Thymus (tissue), 11 donors: ENCODE measurements at regions not wholly inside any gene's neighbourhood (a gene's known extent, or its start where the extent isn't known, plus 50 kb on each side); places are given as distances from the start of the nearest gene placed in this dataset.

Experiments used
- DNase-seq, 9 donors: peaks; one replicate each; pipeline ENCODE4 v3.0.0-alpha.2; 2013; ENCODE audit warnings: low spot score in 9 of 9, low read depth in 6 of 9, missing footprints in 1 of 9
- H3K27ac ChIP-seq, 2 donors: one replicate each; pipeline ENCODE4 v1.5.1; 2013; ENCODE audit warnings: control low read depth in 1 of 2, low read depth in 1 of 2, low read length in 1 of 2, mild to moderate bottlenecking in 1 of 2, moderate library complexity in 1 of 2
- H3K27me3 ChIP-seq, 2 donors: one replicate each; pipeline ENCODE4 v1.5.1; 2013; ENCODE audit warnings: low read length in 1 of 2; ENCODE audit not compliant: control insufficient read depth in 2 of 2, insufficient read depth in 1 of 2
- H3K36me3 ChIP-seq, 2 donors: one replicate each; pipeline ENCODE4 v1.5.1; 2013; ENCODE audit warnings: low read length in 1 of 2, mild to moderate bottlenecking in 1 of 2, moderate library complexity in 1 of 2; ENCODE audit not compliant: control insufficient read depth in 2 of 2, insufficient read depth in 2 of 2
- H3K4me1 ChIP-seq, 2 donors: one replicate each; pipeline ENCODE4 v1.5.1; 2013; ENCODE audit warnings: low read length in 2 of 2; ENCODE audit not compliant: control insufficient read depth in 2 of 2, insufficient read depth in 2 of 2
- H3K4me3 ChIP-seq, 2 donors: one replicate each; pipeline ENCODE4 v1.5.1; 2013; ENCODE audit warnings: low read length in 2 of 2, control low read depth in 1 of 2, mild to moderate bottlenecking in 1 of 2
- H3K9me3 ChIP-seq, 2 donors: one replicate each; pipeline ENCODE4 v1.5.1; 2013; ENCODE audit warnings: low read length in 1 of 2, mild to moderate bottlenecking in 1 of 2; ENCODE audit not compliant: control insufficient read depth in 2 of 2, insufficient read depth in 1 of 2
- WGBS: extraction: QIAGEN DNeasy Blood & Tissue Kit; methylation state at CpG from one replicate; pipeline ENCODE4 v1.1.7; 2013; 5-methylcytosine and 5-hydroxymethylcytosine counted together
- donor health status: healthy.

GRCh38 chr6:93568169-93568568, 148.8 kb upstream of the EPHA7 start:
- no peak overlapping the region for H3K27ac ChIP-seq
- DNase-seq: no peak
- no peaks in the 10 kb centered on the region for H3K4me1 ChIP-seq
- H3K4me3 ChIP-seq: no peak overlapping the region
- no peaks in the 10 kb centered on the region for H3K9me3 ChIP-seq
- no peaks in the 10 kb centered on the region for H3K27me3 ChIP-seq
- WGBS: 44% methylated on average over 1 of the region's 1 CpG
- no peaks in the 10 kb centered on the region for H3K36me3 ChIP-seq

DNA sequence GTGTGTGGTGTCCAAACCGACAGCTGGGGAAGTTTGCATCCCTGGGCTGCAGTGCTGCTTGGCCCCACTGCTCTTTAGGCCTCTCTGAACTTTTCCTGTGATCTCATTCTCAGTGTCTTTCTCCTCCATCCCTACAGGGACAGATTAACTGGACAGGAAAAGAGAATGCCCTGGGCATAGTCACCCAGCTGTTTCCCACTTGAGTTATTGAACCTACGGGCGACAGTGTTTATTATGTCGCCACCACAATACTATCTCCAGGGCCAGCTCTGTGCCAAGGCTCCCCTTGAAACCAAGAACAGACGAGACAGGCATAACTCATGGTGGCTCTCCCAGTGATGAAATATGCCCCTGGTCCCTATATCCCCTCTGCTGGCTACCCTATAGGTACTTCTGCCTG, 147.8 kb upstream of the EPHA7 start:
- H3K4me3 ChIP-seq: no peak overlapping the region
- no peak for DNase-seq
- 82% methylated on average over 5 of the region's 5 CpGs for WGBS
- no peaks in the 10 kb centered on the region for H3K9me3 ChIP-seq
- no peaks in the 10 kb centered on the region for H3K36me3 ChIP-seq
- H3K27ac ChIP-seq: no peak overlapping the region
- H3K27me3 ChIP-seq: no peaks in the 10 kb centered on the region
- no peaks in the 10 kb centered on the region for H3K4me1 ChIP-seq

DNA sequence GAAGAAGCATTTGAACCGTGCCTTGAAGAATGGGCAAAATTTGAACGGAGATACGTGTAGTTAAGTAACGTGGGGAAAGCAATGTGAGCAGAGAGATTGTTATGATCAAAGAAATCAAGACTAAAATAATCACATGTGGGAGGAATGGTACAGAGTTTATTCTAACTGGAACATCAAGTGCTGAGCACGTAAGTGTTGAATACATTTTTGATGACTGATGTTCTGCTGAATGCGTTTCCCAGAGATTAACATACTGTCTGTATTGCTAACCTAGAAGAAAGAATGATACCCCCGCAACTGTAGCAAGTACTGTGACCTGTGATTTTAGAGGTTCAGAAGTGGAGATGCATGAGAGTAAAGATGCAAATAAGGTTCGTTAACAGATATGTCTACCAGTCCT, 146.9 kb upstream of the EPHA7 start:
- no peak overlapping the region for H3K27ac ChIP-seq
- no peak overlapping the region for H3K4me3 ChIP-seq

DNA sequence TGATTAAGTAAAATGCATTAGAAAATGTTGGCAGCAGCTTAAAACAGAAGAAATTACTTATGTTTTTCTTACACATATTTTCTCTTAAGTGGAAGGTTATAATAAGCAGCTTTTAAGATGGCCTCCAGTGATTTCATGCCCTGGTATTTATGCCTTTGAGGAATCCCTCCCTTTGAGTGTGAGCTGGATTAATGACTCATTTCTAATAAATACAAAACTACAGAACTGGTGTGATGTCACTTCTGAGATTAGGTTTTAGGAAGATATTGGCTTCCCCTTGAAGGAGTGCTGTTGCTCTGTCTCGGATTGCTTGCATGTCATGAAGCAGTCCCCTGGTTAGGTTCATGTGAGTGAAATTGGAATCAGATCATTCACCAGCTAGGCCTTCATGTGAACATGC, 143.2 kb upstream of the EPHA7 start:
- no peak overlapping the region for H3K27ac ChIP-seq
- H3K4me3 ChIP-seq: no peak overlapping the region
- no peak for DNase-seq
- no peaks in the 10 kb centered on the region for H3K9me3 ChIP-seq
- no peaks in the 10 kb centered on the region for H3K4me1 ChIP-seq
- no peaks in the 10 kb centered on the region for H3K27me3 ChIP-seq
- WGBS: 89% methylated on average over 1 of the region's 1 CpG
- no peaks in the 10 kb centered on the region for H3K36me3 ChIP-seq

More for the DNA sequence above, 146.9 kb upstream of the EPHA7 start:
- no peaks in the 10 kb centered on the region for H3K36me3 ChIP-seq
- DNase-seq: no peak
- 89% methylated on average over 8 of the region's 8 CpGs for WGBS
- H3K27me3 ChIP-seq: no peaks in the 10 kb centered on the region
- no peaks in the 10 kb centered on the region for H3K9me3 ChIP-seq
- H3K4me1 ChIP-seq: no peaks in the 10 kb centered on the region

DNA sequence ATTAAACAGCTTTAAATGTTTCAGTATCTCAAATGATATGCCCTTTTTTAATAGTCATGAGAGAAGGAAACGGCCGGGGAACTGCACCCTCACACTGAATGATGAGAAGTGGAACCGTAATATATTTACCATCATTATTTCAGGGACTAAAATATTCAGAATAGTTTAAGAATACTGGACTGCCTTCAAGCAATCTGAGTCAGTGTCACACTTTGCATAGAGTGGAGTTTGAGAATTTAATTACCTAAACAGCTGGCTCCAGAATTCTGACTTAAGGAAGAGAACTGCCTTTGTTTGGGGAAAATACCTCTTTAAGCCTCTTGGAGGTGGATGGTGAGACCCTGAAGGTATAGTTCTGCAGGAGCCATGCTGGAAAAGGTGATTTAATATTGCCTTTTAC, 135.9 kb upstream of the EPHA7 start:
- H3K9me3 ChIP-seq: no peaks in the 10 kb centered on the region
- no peak for DNase-seq
- WGBS: 90% methylated on average over 3 of the region's 3 CpGs
- no peaks in the 10 kb centered on the region for H3K4me1 ChIP-seq
- H3K27me3 ChIP-seq: no peaks in the 10 kb centered on the region
- no peak overlapping the region for H3K4me3 ChIP-seq
- no peak overlapping the region for H3K27ac ChIP-seq
- no peaks in the 10 kb centered on the region for H3K36me3 ChIP-seq

DNA sequence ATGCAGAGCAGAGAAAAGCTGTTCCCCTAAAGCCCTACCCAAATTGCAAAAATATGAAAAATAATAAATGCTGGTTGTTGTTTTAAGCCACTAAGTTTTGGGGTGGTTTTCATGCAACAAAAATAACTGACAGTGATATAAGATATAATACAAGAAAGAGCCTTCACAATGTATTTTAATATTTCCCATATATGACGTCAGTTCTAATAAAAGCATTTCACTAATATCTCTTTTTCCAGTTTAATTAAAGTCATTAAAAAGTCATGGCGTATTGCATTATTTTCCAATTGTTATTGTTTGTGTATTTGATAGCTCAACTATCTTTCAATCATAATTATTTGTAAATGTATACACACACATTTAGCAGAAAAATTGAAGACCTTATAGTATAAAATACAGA, 134.7 kb upstream of the EPHA7 start:
- Histone ChIP-seq H3K4me3 (no peak overlapping the region), H3K36me3 (no peaks in the 10 kb centered on the region), H3K4me1 (no peaks in the 10 kb centered on the region), H3K9me3 (no peaks in the 10 kb centered on the region), H3K27ac (no peak overlapping the region), H3K27me3 (no peaks in the 10 kb centered on the region)
- DNase-seq: no peak
- 92% methylated on average over 2 of the region's 2 CpGs for WGBS

- Histone ChIP-seq H3K4me3 (no peak overlapping the region), H3K27me3 (no peaks in the 10 kb centered on the region), H3K4me1 (no peaks in the 10 kb centered on the region), H3K27ac (no peak overlapping the region), H3K9me3 (no peaks in the 10 kb centered on the region), H3K36me3 (no peaks in the 10 kb centered on the region)
- no peak for DNase-seq
Measured at GRCh38 chr6:93550551-93551276, 131.4 kb upstream of the EPHA7 start.

- no peak overlapping the region for H3K27ac ChIP-seq
- H3K36me3 ChIP-seq: no peaks in the 10 kb centered on the region
- DNase-seq: no peak
- no peaks in the 10 kb centered on the region for H3K4me1 ChIP-seq
- no peaks in the 10 kb centered on the region for H3K27me3 ChIP-seq
- WGBS: 80% methylated on average over 2 of the region's 2 CpGs
- no peaks in the 10 kb centered on the region for H3K9me3 ChIP-seq
- no peak overlapping the region for H3K4me3 ChIP-seq
Measured at GRCh38 chr6:93549868-93550267, 130.5 kb upstream of the EPHA7 start.

DNA sequence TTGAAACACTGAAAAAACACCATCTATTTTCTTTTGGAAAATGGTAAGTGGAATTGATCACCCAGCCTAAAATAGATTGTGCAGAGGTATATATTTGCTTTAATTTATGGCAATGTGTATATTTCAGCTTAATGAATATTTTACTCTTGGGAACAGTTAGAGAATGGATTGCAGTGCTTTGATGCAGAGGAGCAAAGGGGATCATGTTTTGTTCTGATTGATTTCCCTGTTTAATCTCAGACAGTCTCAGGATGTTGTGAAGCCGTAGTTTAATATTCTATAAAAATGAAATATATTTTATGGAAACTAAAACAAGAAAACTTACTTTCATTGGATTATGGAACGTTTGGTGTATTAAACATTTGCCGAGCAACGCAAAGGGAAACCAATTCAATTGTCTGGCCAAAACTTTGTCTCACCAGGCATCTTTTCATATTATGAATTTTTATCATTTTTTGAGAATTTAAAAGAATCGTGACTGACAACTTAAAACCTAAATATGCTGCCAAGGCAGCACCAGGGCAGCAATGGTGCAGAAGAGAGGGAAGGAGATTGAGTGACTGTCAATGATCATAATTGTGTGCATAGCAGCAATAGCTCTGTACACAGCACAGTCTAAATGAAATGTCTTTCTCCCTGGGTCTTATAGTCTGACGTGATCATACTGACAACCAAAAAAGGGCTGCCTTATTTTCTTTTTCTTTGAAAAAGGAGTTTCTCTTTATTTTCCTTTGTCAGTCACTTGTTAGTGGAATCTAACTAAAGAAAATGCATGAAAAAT, 105.5 kb upstream of the EPHA7 start:
- no peaks in the 10 kb centered on the region for H3K36me3 ChIP-seq
- H3K9me3 ChIP-seq: no peaks in the 10 kb centered on the region
- H3K4me1 ChIP-seq: no peaks in the 10 kb centered on the region
- 92% methylated on average over 6 of the region's 6 CpGs for WGBS
- no peak overlapping the region for H3K27ac ChIP-seq
- DNase-seq: no peak
- H3K4me3 ChIP-seq: no peak overlapping the region
- no peaks in the 10 kb centered on the region for H3K27me3 ChIP-seq
